ENCODE measurements at regions not wholly inside any gene's neighbourhood (a gene's known extent, or its start where the extent isn't known, plus 50 kb on each side); places are given as distances from the start of the nearest gene placed in this dataset.
A peak's percentile ranks its signal among the peaks of the same experiment; 100 is the strongest.

- in situ Hi-C loops (cut with HindIII; ENCODE audit: low pct_ligation_motif_present, low pct_unique_long_range_greater_than_20kb, low sequenced_read_pairs): no loop called here
- no peak for DNase-seq
Measured at GRCh38 chr2:119053700-119054436, 104.7 kb downstream of the C1QL2 start.

GRCh38 chr2:119051263-119051662, 107.3 kb downstream of the C1QL2 start:
- in situ Hi-C loops (cut with HindIII; ENCODE audit: low pct_ligation_motif_present, low pct_unique_long_range_greater_than_20kb, low sequenced_read_pairs): no loop called here
- no peak for DNase-seq

- peak; percentile 26 for DNase-seq
- in situ Hi-C loops (cut with HindIII; ENCODE audit: low pct_ligation_motif_present, low pct_unique_long_range_greater_than_20kb, low sequenced_read_pairs): no loop called here
Measured at GRCh38 chr2:119049968-119050704, 108.1 kb downstream of the MARCO start.
